K562 (cell line): ENCODE measurements at regions not wholly inside any gene's neighbourhood (a gene's known extent, or its start where the extent isn't known, plus 50 kb on each side); places are given as distances from the start of the nearest gene placed in this dataset.
"Not testable (repeated sequence)": the region's sequence is repeated elsewhere in the genome, so short reads cannot be mapped to it uniquely, and the experiment has no call there.

Source experiments
- HDAC2 ChIP-seq: fragments of 450-650 bp; IDR thresholded peaks from 2 replicates; pipeline ENCODE4 v1.6.1; 2016; ENCODE audit warnings: mild to moderate bottlenecking
- HEY1 ChIP-seq: fragments of 250-450 bp; sonication (Bioruptor Pico); IDR thresholded peaks from 2 replicates; pipeline ENCODE4 v1.5.0; 2020; ENCODE audit warnings: mild to moderate bottlenecking, moderate library complexity, borderline replicate concordance
- TF ChIP-seq, protein P1 (sequence below): fragments of 250-450 bp; sonication (Bioruptor Pico); IDR thresholded peaks from 2 replicates; pipeline ENCODE4 v1.8.0; 2021; ENCODE audit warnings: moderate library complexity, mild to moderate bottlenecking, inconsistent platforms

DNA sequence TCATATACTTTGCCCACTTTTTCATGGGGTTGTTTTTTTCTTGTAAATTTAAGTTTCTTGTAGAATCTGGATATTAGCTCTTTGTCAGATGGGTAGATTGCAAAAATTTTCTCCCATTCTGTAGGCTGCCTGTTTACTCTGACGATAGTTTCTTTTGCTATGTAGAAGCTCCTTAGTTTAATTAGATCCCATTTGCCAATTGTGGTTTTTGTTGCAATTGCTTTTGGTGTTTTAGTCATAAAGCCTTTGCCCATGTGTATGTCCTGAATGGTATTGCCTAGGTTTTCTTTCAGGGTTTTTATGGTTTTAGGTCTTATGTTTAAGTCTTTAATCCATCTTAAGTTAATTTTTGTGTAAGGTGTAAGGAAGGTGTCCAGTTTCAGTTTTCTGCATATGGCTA, 276.0 kb upstream of the COL3A1 start:
- TF ChIP-seq HEY1, HDAC2: not testable (repeated sequence)
- TF ChIP-seq, protein P1, sequence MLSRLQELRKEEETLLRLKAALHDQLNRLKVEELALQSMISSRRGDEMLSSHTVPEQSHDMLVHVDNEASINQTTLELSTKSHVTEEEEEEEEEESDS (CRISPR knock-in tag) = not testable (repeated sequence)
